ENCODE measurements at regions not wholly inside any gene's neighbourhood (a gene's known extent, or its start where the extent isn't known, plus 50 kb on each side); places are given as distances from the start of the nearest gene placed in this dataset. TPM values are rescaled to one million over a fixed set of nuclear protein-coding genes. Genes with fewer than 3 reads are reported as not detected.

Small RNAs in the stretch of these regions (small RNA-seq; reads per million reads assigned to genes)
- not detected for gene SRIP1 (ENCODE audit: low replicate concordance)

Measured in GM23338 (cell line).